Duodenal mucosa (tissue), 2 donors: ENCODE measurements at regions not wholly inside any gene's neighbourhood (a gene's known extent, or its start where the extent isn't known, plus 50 kb on each side); places are given as distances from the start of the nearest gene placed in this dataset.

Source experiments
- H3K27ac ChIP-seq: one replicate; pipeline ENCODE4 v1.7.0; 2013; ENCODE audit warnings: low read depth, low read length
- H3K27me3 ChIP-seq, 2 donors: one replicate each; pipeline ENCODE4 v1.7.0; 2013; ENCODE audit warnings: low read length in 2 of 2, control low read depth in 1 of 2; ENCODE audit not compliant: insufficient read depth in 2 of 2, control insufficient read depth in 1 of 2
- H3K36me3 ChIP-seq, 2 donors: one replicate each; pipeline ENCODE4 v1.7.0; 2013; ENCODE audit warnings: low read length in 2 of 2, control low read depth in 1 of 2; ENCODE audit not compliant: insufficient read depth in 2 of 2, control insufficient read depth in 1 of 2
- H3K4me1 ChIP-seq, 2 donors: one replicate each; pipeline ENCODE4 v1.7.0; 2013; ENCODE audit warnings: low read length in 2 of 2, control low read depth in 1 of 2; ENCODE audit not compliant: insufficient read depth in 2 of 2, control insufficient read depth in 1 of 2
- H3K4me3 ChIP-seq, 2 donors: one replicate each; pipeline ENCODE4 v1.7.0; 2013; ENCODE audit warnings: low read length in 2 of 2, low read depth in 1 of 2
- H3K9ac ChIP-seq, 2 donors: one replicate each; pipeline ENCODE4 v1.7.0; 2013; ENCODE audit warnings: low read length in 2 of 2, low read depth in 1 of 2
- H3K9me3 ChIP-seq, 2 donors: one replicate each; pipeline ENCODE4 v1.7.0; 2013; ENCODE audit warnings: low read length in 2 of 2, control low read depth in 1 of 2; ENCODE audit not compliant: control insufficient read depth in 1 of 2

GRCh38 chr2:12253167-12253778 lies 463.5 kb upstream of the TRIB2 start:
- Histone ChIP-seq H3K36me3 (no peaks in the 10 kb centered on the region), H3K27me3 (no peaks in the 10 kb centered on the region), H3K9ac (no peak overlapping the region), H3K27ac (no peak overlapping the region), H3K4me1 (no peaks in the 10 kb centered on the region), H3K4me3 (no peak overlapping the region), H3K9me3 (no peaks in the 10 kb centered on the region)

GRCh38 chr2:12254280-12254860 lies 462.4 kb upstream of the TRIB2 start:
- Histone ChIP-seq H3K4me3 (no peak overlapping the region), H3K9me3 (no peaks in the 10 kb centered on the region), H3K36me3 (no peaks in the 10 kb centered on the region), H3K27me3 (no peaks in the 10 kb centered on the region), H3K4me1 (no peaks in the 10 kb centered on the region), H3K27ac (no peak overlapping the region), H3K9ac (no peak overlapping the region)

- Histone ChIP-seq H3K27me3 (no peaks in the 10 kb centered on the region), H3K4me3 (no peak overlapping the region), H3K9ac (no peak overlapping the region), H3K4me1 (no peaks in the 10 kb centered on the region), H3K36me3 (no peaks in the 10 kb centered on the region), H3K27ac (no peak overlapping the region), H3K9me3 (no peaks in the 10 kb centered on the region)
Observed at GRCh38 chr2:12256206-12256605, 460.5 kb upstream of the TRIB2 start.

GRCh38 chr2:12257476-12257875 lies 459.3 kb upstream of the TRIB2 start:
- no peak overlapping the region for H3K4me3 ChIP-seq
- H3K27me3 ChIP-seq = no peaks in the 10 kb centered on the region
- H3K4me1 ChIP-seq = no peaks in the 10 kb centered on the region
- H3K27ac ChIP-seq = no peak overlapping the region
- no peaks in the 10 kb centered on the region for H3K9me3 ChIP-seq
- no peak overlapping the region for H3K9ac ChIP-seq
- H3K36me3 ChIP-seq = no peaks in the 10 kb centered on the region

- H3K27ac ChIP-seq = no peak overlapping the region
- H3K9ac ChIP-seq = no peak overlapping the region
- H3K4me3 ChIP-seq = no peak overlapping the region
- H3K4me1 ChIP-seq = no peaks in the 10 kb centered on the region
- H3K9me3 ChIP-seq = no peaks in the 10 kb centered on the region
- no peaks in the 10 kb centered on the region for H3K36me3 ChIP-seq
- no peaks in the 10 kb centered on the region for H3K27me3 ChIP-seq
Observed at GRCh38 chr2:12259493-12259892, 457.2 kb upstream of the TRIB2 start.

GRCh38 chr2:12261986-12262680 lies 454.6 kb upstream of the TRIB2 start:
- no peaks in the 10 kb centered on the region for H3K27me3 ChIP-seq
- H3K9me3 ChIP-seq = no peaks in the 10 kb centered on the region
- H3K27ac ChIP-seq = no peak overlapping the region
- no peak overlapping the region for H3K4me3 ChIP-seq
- H3K36me3 ChIP-seq = no peaks in the 10 kb centered on the region
- no peak overlapping the region for H3K9ac ChIP-seq
- H3K4me1 ChIP-seq = no peaks in the 10 kb centered on the region

GRCh38 chr2:12262681-12263436 lies 453.9 kb upstream of the TRIB2 start:
- H3K36me3 ChIP-seq = no peaks in the 10 kb centered on the region
- no peaks in the 10 kb centered on the region for H3K27me3 ChIP-seq
- no peak overlapping the region for H3K9ac ChIP-seq
- H3K9me3 ChIP-seq = no peaks in the 10 kb centered on the region
- H3K4me3 ChIP-seq = no peak overlapping the region
- H3K4me1 ChIP-seq = no peaks in the 10 kb centered on the region
- H3K27ac ChIP-seq = no peak overlapping the region

- H3K9me3 ChIP-seq = no peaks in the 10 kb centered on the region
- H3K4me3 ChIP-seq = no peak overlapping the region
- no peak overlapping the region for H3K27ac ChIP-seq
Observed at GRCh38 chr2:12263730-12264129, 453.0 kb upstream of the TRIB2 start.

GRCh38 chr2:12264146-12264545 lies 452.6 kb upstream of the TRIB2 start:
- Histone ChIP-seq H3K4me1 (no peaks in the 10 kb centered on the region), H3K4me3 (no peak overlapping the region), H3K27me3 (no peaks in the 10 kb centered on the region), H3K27ac (no peak overlapping the region), H3K36me3 (no peaks in the 10 kb centered on the region), H3K9me3 (no peaks in the 10 kb centered on the region), H3K9ac (no peak overlapping the region)

More at GRCh38 chr2:12263730-12264129, 453.0 kb upstream of the TRIB2 start:
- Histone ChIP-seq H3K36me3 (no peaks in the 10 kb centered on the region), H3K4me1 (no peaks in the 10 kb centered on the region), H3K9ac (no peak overlapping the region), H3K27me3 (no peaks in the 10 kb centered on the region)

- no peak overlapping the region for H3K9ac ChIP-seq
- H3K36me3 ChIP-seq = no peaks in the 10 kb centered on the region
- H3K27me3 ChIP-seq = no peaks in the 10 kb centered on the region
- no peak overlapping the region for H3K27ac ChIP-seq
- no peak overlapping the region for H3K4me3 ChIP-seq
- H3K9me3 ChIP-seq = no peaks in the 10 kb centered on the region
- no peaks in the 10 kb centered on the region for H3K4me1 ChIP-seq
Observed at GRCh38 chr2:12265646-12266045, 451.1 kb upstream of the TRIB2 start.
